Body of pancreas (tissue), 4 donors: ENCODE measurements at regions not wholly inside any gene's neighbourhood (a gene's known extent, or its start where the extent isn't known, plus 50 kb on each side); places are given as distances from the start of the nearest gene placed in this dataset.

Experiments used
- ATAC-seq: fragments of 150-250 bp; one replicate; pipeline ENCODE4 v1.9.1; 2016
- DNase-seq, 4 donors: peaks; one replicate each; pipeline ENCODE4 v3.0.0-alpha.2; 2019
- H3K27ac ChIP-seq, 4 donors: fragments of 200-600 bp; sonication (generic); 1 replicate in 3 of 4; 2 replicates in 1 of 4; pipeline versions ENCODE4 v1.5.1 to v1.6.1; 2016 to 2019; ENCODE audit warnings: mild to moderate bottlenecking in 1 of 4, mixed read lengths in 1 of 4, moderate library complexity in 1 of 4
- H3K27me3 ChIP-seq, 2 donors: fragments of 200-600 bp; sonication (generic); one replicate each; pipeline ENCODE4 v1.6.0; 2016; ENCODE audit warnings: mild to moderate bottlenecking in 1 of 2
- H3K36me3 ChIP-seq, 2 donors: fragments of 200-600 bp; sonication (generic); replicated peaks in 1 of 2; 2 replicates each; pipeline ENCODE4 v1.5.1; 2016; ENCODE audit warnings: low read depth in 2 of 2; ENCODE audit not compliant: insufficient read depth in 1 of 2
- H3K4me1 ChIP-seq: fragments of 200-600 bp; sonication (generic); one replicate; pipeline ENCODE4 v1.6.0; 2016
- H3K4me3 ChIP-seq, 2 donors: fragments of 200-600 bp; sonication (generic); 1 replicate in 1 of 2; 2 replicates in 1 of 2; pipeline ENCODE4 v1.5.1; 2016 to 2019
- H3K9me3 ChIP-seq, 3 donors: fragments of 200-600 bp; sonication (generic); 1 replicate in 2 of 3; 2 replicates in 1 of 3; pipeline ENCODE4 v1.5.1; 2016
- CTCF ChIP-seq, 7 experiments: fragments of 450-650 bp in 4 of 7; fragments of 200-600 bp in 3 of 7; sonication (generic) in 3 of 7; IDR thresholded peaks; one replicate each; pipeline ENCODE4 v1.5.1; 2016 to 2019; ENCODE audit warnings: antibody characterized with exemption in 7 of 7
- POLR2A ChIP-seq, 3 donors: fragments of 450-650 bp; IDR thresholded peaks; one replicate each; pipeline ENCODE4 v1.6.1; 2016; ENCODE audit warnings: antibody characterized with exemption in 3 of 3, mild to moderate bottlenecking in 2 of 3
- WGBS, 2 donors: methylation state at CpG; one replicate each; pipeline ENCODE4 v1.1.5; 2017; 5-methylcytosine and 5-hydroxymethylcytosine counted together
- intact Hi-C: fragments of 100-400 bp; cut with DNase I; formaldehyde crosslinking; loops from one replicate; pipeline ENCODE4 v1.15.1; 2023

GRCh38 chr2:20150110-20150706 lies 74.7 kb downstream of the SDC1 start:
- Histone ChIP-seq H3K27ac (no peak overlapping the region), H3K4me3 (no peak overlapping the region), H3K27me3 (no peaks in the 10 kb centered on the region), H3K9me3 (no peaks in the 10 kb centered on the region), H3K4me1 (peaks cover 8% of the 10 kb centered on the region), H3K36me3 (no peaks in the 10 kb centered on the region)
- intact Hi-C loops, result no loop called here
- WGBS, 2 donors, result 88 to 90% methylated on average over 5 of the region's 5 CpGs
- TF ChIP-seq POLR2A (IDR thresholded peaks at IDR 0.05) (no peak), CTCF (IDR thresholded peaks at IDR 0.05) (no peak)
- no peak for DNase-seq
- ATAC-seq, result no peak

- intact Hi-C loops, result no loop called here
- peak; percentile 76 for ATAC-seq
- DNase-seq, result peak; percentile 34 to 72 (median 66)
- Histone ChIP-seq H3K4me3 (no peak overlapping the region), H3K27me3 (no peaks in the 10 kb centered on the region), H3K4me1 (peaks cover 8% of the 10 kb centered on the region), H3K9me3 (no peaks in the 10 kb centered on the region), H3K36me3 (no peaks in the 10 kb centered on the region), H3K27ac (peak overlapping the region in 3 of 4 donors; percentile 25 to 54 (median 26))
- TF ChIP-seq CTCF (IDR thresholded peaks at IDR 0.05), result no peak
- TF ChIP-seq POLR2A (IDR thresholded peaks at IDR 0.05), result no peak
- WGBS, 2 donors, result 34 to 41% methylated on average over 5 of the region's 5 CpGs
These were observed 75.3 kb downstream of the SDC1 start for GRCh38 chr2:20149703-20150030.

GRCh38 chr2:20148923-20149702 lies 75.8 kb downstream of the SDC1 start:
- H3K27ac ChIP-seq, result peak overlapping the region in 3 of 4 donors; percentile 25 to 54 (median 26)
- H3K27me3 ChIP-seq, result no peaks in the 10 kb centered on the region
- intact Hi-C loops, result no loop called here
- no peaks in the 10 kb centered on the region for H3K36me3 ChIP-seq
- DNase-seq (peak in 1 of 4 donors; percentile 33), ATAC-seq (peak; percentile 80)
- H3K9me3 ChIP-seq, result no peaks in the 10 kb centered on the region
- WGBS, 2 donors, result 57 to 64% methylated on average over 12 of the region's 12 CpGs
- TF ChIP-seq POLR2A (IDR thresholded peaks at IDR 0.05) (no peak), CTCF (IDR thresholded peaks at IDR 0.05) (no peak)
- peaks cover 8% of the 10 kb centered on the region for H3K4me1 ChIP-seq
- H3K4me3 ChIP-seq, result no peak overlapping the region

- H3K27me3 ChIP-seq, result no peaks in the 10 kb centered on the region
- intact Hi-C loops, result no loop called here
- H3K27ac ChIP-seq, result no peak overlapping the region
- WGBS, 2 donors, result 82 to 89% methylated on average over 5 of the region's 5 CpGs
- no peaks in the 10 kb centered on the region for H3K36me3 ChIP-seq
- H3K4me3 ChIP-seq, result no peak overlapping the region
- DNase-seq (no peak), ATAC-seq (no peak)
- H3K9me3 ChIP-seq, result no peaks in the 10 kb centered on the region
- peaks cover 8% of the 10 kb centered on the region for H3K4me1 ChIP-seq
- no peak for TF ChIP-seq POLR2A (IDR thresholded peaks at IDR 0.05)
- no peak for TF ChIP-seq CTCF (IDR thresholded peaks at IDR 0.05)
These were observed 76.5 kb downstream of the SDC1 start for GRCh38 chr2:20148426-20148922.
